PC-3 (cell line): ENCODE measurements at regions not wholly inside any gene's neighbourhood (a gene's known extent, or its start where the extent isn't known, plus 50 kb on each side); places are given as distances from the start of the nearest gene placed in this dataset.
"Not testable (repeated sequence)": the region's sequence is repeated elsewhere in the genome, so short reads cannot be mapped to it uniquely, and the experiment has no call there.

Experiments used
- ATAC-seq: fragments of 200-7000 bp; cut with Tn5 transposase; 2 replicates; pipeline ENCODE4 v1.9.1; 2020; ENCODE audit warnings: mild to moderate bottlenecking, moderate library complexity
- BruUV-seq: library from RNA; stranded (reverse); fragments of 400-500 nt; replicated peaks from 2 replicates; lab custom pipeline; 2021; lab: Mats Ljungman, UMichigan
- CTCF ChIA-PET: fragments of 300-600 bp; sonication (Branson Sonifier 250); formaldehyde crosslinking; loops from one replicate; lab custom pipeline; 2022; ENCODE audit warnings: antibody characterized with exemption; lab: Charles Lee
- POLR2A ChIA-PET: fragments of 300-600 bp; sonication (Branson Sonifier 250); formaldehyde crosslinking; loops from one replicate; lab custom pipeline; 2022; ENCODE audit warnings: antibody characterized with exemption; ENCODE audit not compliant: unreplicated experiment; lab: Charles Lee
- DNase-seq: peaks from one replicate; pipeline ENCODE4 v3.0.0-alpha.2; 2015
- H2AFZ ChIP-seq: fragments of 300-600 bp; sonication (generic); 2 replicates; pipeline ENCODE4 v1.6.0; 2016; ENCODE audit warnings: antibody characterized with exemption, low read length
- H3F3A ChIP-seq: fragments of 300-600 bp; sonication (generic); one replicate; pipeline ENCODE4 v1.6.0; 2017; ENCODE audit warnings: antibody characterized with exemption, low read length, control low read depth, mild to moderate bottlenecking; ENCODE audit not compliant: unreplicated experiment
- H3K27ac ChIP-seq: fragments of 300-600 bp; sonication (generic); 2 replicates; pipeline ENCODE4 v1.5.1; 2016; ENCODE audit warnings: mild to moderate bottlenecking, low read length
- H3K27me3 ChIP-seq: fragments of 300-600 bp; sonication (generic); 2 replicates; pipeline ENCODE4 v1.6.1; 2016; ENCODE audit warnings: low read length, mixed read lengths
- H3K36me3 ChIP-seq: fragments of 300-600 bp; sonication (generic); 2 replicates; pipeline ENCODE4 v1.6.1; 2016; ENCODE audit warnings: low read depth, mixed run types, low read length, mixed read lengths
- H3K4me1 ChIP-seq: fragments of 300-600 bp; sonication (generic); 2 replicates; pipeline ENCODE4 v1.5.1; 2016; ENCODE audit warnings: low read length; ENCODE audit not compliant: insufficient read depth
- H3K4me2 ChIP-seq: fragments of 300-600 bp; sonication (generic); 2 replicates; pipeline ENCODE4 v1.6.0; 2016; ENCODE audit warnings: low read length
- H3K4me3 ChIP-seq: fragments of 300-600 bp; sonication (generic); 2 replicates; pipeline ENCODE4 v1.5.1; 2016; ENCODE audit warnings: mild to moderate bottlenecking, low read length, mixed read lengths
- H3K79me2 ChIP-seq: fragments of 300-600 bp; sonication (generic); 2 replicates; pipeline ENCODE4 v1.6.1; 2017; ENCODE audit warnings: low read length, mixed read lengths
- H3K9ac ChIP-seq: fragments of 300-600 bp; sonication (generic); 2 replicates; pipeline ENCODE4 v1.6.0; 2016; ENCODE audit warnings: mild to moderate bottlenecking, low read length
- H3K9me2 ChIP-seq: fragments of 300-600 bp; sonication (generic); replicated peaks from 2 replicates; pipeline ENCODE4 v1.6.1; 2016; ENCODE audit warnings: mixed run types, low read length, mixed read lengths
- H3K9me3 ChIP-seq: fragments of 300-600 bp; sonication (generic); 2 replicates; pipeline ENCODE4 v1.6.1; 2016; ENCODE audit warnings: low read length, mixed read lengths
- H4K20me1 ChIP-seq: fragments of 300-600 bp; sonication (generic); 2 replicates; pipeline ENCODE4 v1.6.1; 2016; ENCODE audit warnings: low read length, mixed read lengths
- CTCF ChIP-seq: fragments of 300-600 bp; sonication (generic); conservative IDR thresholded peaks from 2 replicates; pipeline ENCODE4 v1.5.1; 2017; ENCODE audit warnings: antibody characterized with exemption, low read depth, mild to moderate bottlenecking, low read length
- EZH2 ChIP-seq: fragments of 300-600 bp; sonication (generic); IDR thresholded peaks from one replicate; pipeline ENCODE4 v1.6.1; 2017; ENCODE audit warnings: antibody characterized with exemption, mild to moderate bottlenecking, low read length; ENCODE audit not compliant: unreplicated experiment
- EZH2phosphoT487 ChIP-seq: fragments of 300-600 bp; sonication (generic); IDR thresholded peaks from 2 replicates; pipeline ENCODE4 v1.6.1; 2018; ENCODE audit warnings: mild to moderate bottlenecking, antibody characterized with exemption, low read length, borderline replicate concordance
- intact Hi-C: fragments of 100-400 bp; cut with micrococcal nuclease; formaldehyde crosslinking; loops from 2 replicates; pipeline ENCODE4 v1.9.0; 2023

GRCh38 chr6:115747719-115748118 is 313.0 kb downstream of the FRK start:
- BruUV-seq: no TSS peak
- CTCF ChIA-PET: no interaction called here
- POLR2A ChIA-PET: no interaction called here

GRCh38 chr6:115746583-115746982 is 314.1 kb downstream of the FRK start:
- H3K4me3 ChIP-seq: not testable (repeated sequence)

More at GRCh38 chr6:115747719-115748118, 313.0 kb downstream of the FRK start:
- H3K79me2 ChIP-seq: no peaks in the 10 kb centered on the region
- H3K9me2 ChIP-seq: no peaks in the 10 kb centered on the region
- TF ChIP-seq EZH2phosphoT487: no peak
- TF ChIP-seq CTCF: no peak
- TF ChIP-seq EZH2: no peak
- no peak overlapping the region for H3K4me3 ChIP-seq
- no peak overlapping the region for H3K27ac ChIP-seq
- H2AFZ ChIP-seq: no peak overlapping the region
- no peaks in the 10 kb centered on the region for H3K9me3 ChIP-seq
- intact Hi-C loops: no loop called here
- no peak for DNase-seq
- no peaks in the 10 kb centered on the region for H3F3A ChIP-seq
- H3K36me3 ChIP-seq: no peaks in the 10 kb centered on the region
- no peaks in the 10 kb centered on the region for H3K27me3 ChIP-seq
- no peak for ATAC-seq
- H4K20me1 ChIP-seq: no peaks in the 10 kb centered on the region
- H3K4me1 ChIP-seq: no peaks in the 10 kb centered on the region
- H3K9ac ChIP-seq: no peak overlapping the region
- no peak overlapping the region for H3K4me2 ChIP-seq

GRCh38 chr6:115740907-115741306 is 319.8 kb downstream of the FRK start:
- H3K9me3 ChIP-seq: no peaks in the 10 kb centered on the region
- no peaks in the 10 kb centered on the region for H3F3A ChIP-seq
- no peak overlapping the region for H3K4me3 ChIP-seq
- H3K9ac ChIP-seq: no peak overlapping the region
- ChIA-PET POLR2A (no interaction called here), CTCF (interaction anchor here (0.6 kb wide), 1 partner anchor 1434 kb away, joined by 3 read pairs; no protein-coding TSS in a partner anchor)
- ATAC-seq (no peak), DNase-seq (no peak)
- no peaks in the 10 kb centered on the region for H3K9me2 ChIP-seq
- H3K4me1 ChIP-seq: no peaks in the 10 kb centered on the region
- no peak overlapping the region for H3K27ac ChIP-seq
- H2AFZ ChIP-seq: no peak overlapping the region
- no TSS peak for BruUV-seq
- no peaks in the 10 kb centered on the region for H4K20me1 ChIP-seq
- no peaks in the 10 kb centered on the region for H3K79me2 ChIP-seq
- no peak for TF ChIP-seq CTCF
- TF ChIP-seq EZH2phosphoT487: no peak
- TF ChIP-seq EZH2: no peak
- H3K4me2 ChIP-seq: no peak overlapping the region
- intact Hi-C loops: no loop called here
- H3K36me3 ChIP-seq: no peaks in the 10 kb centered on the region
- H3K27me3 ChIP-seq: no peaks in the 10 kb centered on the region

More at GRCh38 chr6:115746583-115746982, 314.1 kb downstream of the FRK start:
- CTCF ChIA-PET, H3K9me3 ChIP-seq, H3K27ac ChIP-seq, H3K27me3 ChIP-seq, H3K4me1 ChIP-seq, intact Hi-C loops, H3K36me3 ChIP-seq, H3K4me2 ChIP-seq, DNase-seq, H3F3A ChIP-seq, BruUV-seq, H4K20me1 ChIP-seq, H3K9ac ChIP-seq, POLR2A ChIA-PET, ATAC-seq, H2AFZ ChIP-seq, H3K9me2 ChIP-seq, H3K79me2 ChIP-seq: not testable (repeated sequence)
